DND-41 (cell line): ENCODE measurements at regions not wholly inside any gene's neighbourhood (a gene's known extent, or its start where the extent isn't known, plus 50 kb on each side); places are given as distances from the start of the nearest gene placed in this dataset.

ENCODE experiments used
- ATAC-seq: fragments of 200-7000 bp; cut with Tn5 transposase; 3 replicates; pipeline ENCODE4 v1.9.1; 2021; ENCODE audit warnings: low read depth; ENCODE audit not compliant: insufficient read depth
- DNase-seq: peaks from one replicate; pipeline ENCODE4 v3.0.0-alpha.2; 2020
- H2AFZ ChIP-seq: 2 replicates; pipeline ENCODE4 v1.6.0; 2012; ENCODE audit warnings: low read depth, low read length
- H3K27ac ChIP-seq: 2 replicates; pipeline ENCODE4 v1.5.1; 2012; ENCODE audit warnings: low read length, inconsistent platforms
- H3K27me3 ChIP-seq: fragments of 200-600 bp; sonication (generic); 2 replicates; pipeline ENCODE4 v1.6.0; 2012; ENCODE audit warnings: low read length, mild to moderate bottlenecking, inconsistent platforms; ENCODE audit not compliant: insufficient read depth, poor library complexity
- H3K36me3 ChIP-seq: 2 replicates; pipeline ENCODE4 v1.5.1; 2012; ENCODE audit warnings: low read length, inconsistent platforms; ENCODE audit not compliant: insufficient read depth
- H3K4me1 ChIP-seq: 2 replicates; pipeline ENCODE4 v1.5.1; 2012; ENCODE audit warnings: mild to moderate bottlenecking, low read length; ENCODE audit not compliant: insufficient read depth
- H3K4me2 ChIP-seq: 2 replicates; pipeline ENCODE4 v1.6.0; 2012; ENCODE audit warnings: mild to moderate bottlenecking, moderate library complexity, low read length, inconsistent platforms; ENCODE audit not compliant: insufficient read depth
- H3K4me3 ChIP-seq, 2 experiments: fragments of 200-600 bp in 1 of 2; shearing (Covaris generic) in 1 of 2; 2 replicates each; pipeline ENCODE4 v1.5.1; 2012 to 2016; ENCODE audit warnings: inconsistent platforms in 2 of 2, low read length in 2 of 2, mild to moderate bottlenecking in 2 of 2, low read depth in 1 of 2, moderate library complexity in 1 of 2
- H3K79me2 ChIP-seq: 2 replicates; pipeline ENCODE4 v1.6.0; 2012; ENCODE audit warnings: low read length, inconsistent platforms; ENCODE audit not compliant: insufficient read depth
- H3K9ac ChIP-seq: 2 replicates; pipeline ENCODE4 v1.6.0; 2012; ENCODE audit warnings: low read depth, mild to moderate bottlenecking, inconsistent platforms, low read length, moderate library complexity
- H3K9me3 ChIP-seq: 2 replicates; pipeline ENCODE4 v1.5.1; 2012; ENCODE audit warnings: low read length, moderate library complexity, mild to moderate bottlenecking, inconsistent platforms; ENCODE audit not compliant: insufficient read depth, severe bottlenecking
- H4K20me1 ChIP-seq: 2 replicates; pipeline ENCODE4 v1.6.0; 2012; ENCODE audit warnings: low read length; ENCODE audit not compliant: insufficient read depth
- EZH2 ChIP-seq: IDR thresholded peaks from 3 replicates; pipeline ENCODE4 v1.6.1; 2012; ENCODE audit warnings: borderline replicate concordance, low read depth, mild to moderate bottlenecking, moderate library complexity, low read length, inconsistent platforms; ENCODE audit not compliant: severe bottlenecking
- TF ChIP-seq, protein P1 (sequence below): IDR thresholded peaks from 2 replicates; pipeline ENCODE4 v1.5.1; 2012; ENCODE audit warnings: borderline replicate concordance, low read length, moderate library complexity, mild to moderate bottlenecking; ENCODE audit not compliant: poor library complexity, severe bottlenecking; ENCODE audit errors: extremely low read depth

DNA sequence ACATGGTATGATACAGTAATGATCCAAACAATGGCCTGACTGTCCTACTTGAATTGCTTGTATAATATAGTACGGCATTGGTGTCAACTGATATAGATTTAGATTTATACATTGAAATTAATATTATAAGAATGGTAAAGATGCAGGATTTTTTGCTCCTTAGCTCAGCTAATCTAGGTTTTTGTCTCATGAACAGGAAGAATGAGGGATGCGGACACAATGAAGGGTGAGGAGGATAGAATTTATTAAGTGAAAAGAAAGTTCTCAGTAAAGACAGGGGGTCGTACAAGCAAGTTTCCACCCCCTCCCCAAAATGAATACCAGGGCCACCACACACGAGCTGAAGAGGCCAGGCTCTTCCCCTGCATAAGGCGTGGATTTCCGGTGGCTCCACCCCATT lies 96.1 kb downstream of the KCNA5 start:
- no peak for ATAC-seq
- Histone ChIP-seq H3K4me1 (no peaks in the 10 kb centered on the region), H3K27me3 (peaks cover 11% of the 10 kb centered on the region), H3K4me3 (no peak overlapping the region), H3K9ac (no peak overlapping the region), H3K79me2 (no peaks in the 10 kb centered on the region), H3K36me3 (no peaks in the 10 kb centered on the region), H2AFZ (no peak overlapping the region), H4K20me1 (no peaks in the 10 kb centered on the region), H3K27ac (no peak overlapping the region), H3K9me3 (peaks cover 5% of the 10 kb centered on the region), H3K4me2 (no peak overlapping the region)
- DNase-seq, result no peak
- TF ChIP-seq, protein P1, sequence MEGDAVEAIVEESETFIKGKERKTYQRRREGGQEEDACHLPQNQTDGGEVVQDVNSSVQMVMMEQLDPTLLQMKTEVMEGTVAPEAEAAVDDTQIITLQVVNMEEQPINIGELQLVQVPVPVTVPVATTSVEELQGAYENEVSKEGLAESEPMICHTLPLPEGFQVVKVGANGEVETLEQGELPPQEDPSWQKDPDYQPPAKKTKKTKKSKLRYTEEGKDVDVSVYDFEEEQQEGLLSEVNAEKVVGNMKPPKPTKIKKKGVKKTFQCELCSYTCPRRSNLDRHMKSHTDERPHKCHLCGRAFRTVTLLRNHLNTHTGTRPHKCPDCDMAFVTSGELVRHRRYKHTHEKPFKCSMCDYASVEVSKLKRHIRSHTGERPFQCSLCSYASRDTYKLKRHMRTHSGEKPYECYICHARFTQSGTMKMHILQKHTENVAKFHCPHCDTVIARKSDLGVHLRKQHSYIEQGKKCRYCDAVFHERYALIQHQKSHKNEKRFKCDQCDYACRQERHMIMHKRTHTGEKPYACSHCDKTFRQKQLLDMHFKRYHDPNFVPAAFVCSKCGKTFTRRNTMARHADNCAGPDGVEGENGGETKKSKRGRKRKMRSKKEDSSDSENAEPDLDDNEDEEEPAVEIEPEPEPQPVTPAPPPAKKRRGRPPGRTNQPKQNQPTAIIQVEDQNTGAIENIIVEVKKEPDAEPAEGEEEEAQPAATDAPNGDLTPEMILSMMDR, result no peak
- no peak for TF ChIP-seq EZH2

DNA sequence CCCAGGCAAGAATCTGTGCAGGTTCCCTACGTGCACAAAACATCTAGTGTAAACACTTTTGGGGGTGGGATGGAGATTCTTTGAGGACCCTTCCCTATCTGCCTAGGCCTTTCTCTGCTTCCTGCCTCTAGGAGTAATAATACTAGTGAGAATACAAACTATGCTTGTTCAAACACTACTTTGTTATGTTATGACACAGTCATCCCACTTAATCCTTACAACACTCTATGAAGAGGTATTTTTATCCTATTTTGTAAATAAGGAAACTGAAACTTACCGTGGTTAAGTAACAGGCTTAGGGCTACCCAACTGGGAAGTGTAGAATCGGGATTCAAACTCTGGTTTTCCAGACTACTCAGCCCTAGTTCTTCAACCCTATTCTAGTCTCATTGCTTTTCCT lies 96.5 kb downstream of the KCNA5 start:
- no peaks in the 10 kb centered on the region for H3K79me2 ChIP-seq
- H3K27me3 ChIP-seq, result peaks cover 9% of the 10 kb centered on the region
- H3K9me3 ChIP-seq, result peaks cover 5% of the 10 kb centered on the region
- no peaks in the 10 kb centered on the region for H3K36me3 ChIP-seq
- TF ChIP-seq, protein P1, result no peak
- TF ChIP-seq EZH2, result no peak
- no peak overlapping the region for H3K27ac ChIP-seq
- ATAC-seq, result no peak
- no peak overlapping the region for H2AFZ ChIP-seq
- H3K4me3 ChIP-seq, result no peak overlapping the region
- H4K20me1 ChIP-seq, result no peaks in the 10 kb centered on the region
- DNase-seq, result no peak
- no peaks in the 10 kb centered on the region for H3K4me1 ChIP-seq
- no peak overlapping the region for H3K9ac ChIP-seq
- H3K4me2 ChIP-seq, result no peak overlapping the region

DNA sequence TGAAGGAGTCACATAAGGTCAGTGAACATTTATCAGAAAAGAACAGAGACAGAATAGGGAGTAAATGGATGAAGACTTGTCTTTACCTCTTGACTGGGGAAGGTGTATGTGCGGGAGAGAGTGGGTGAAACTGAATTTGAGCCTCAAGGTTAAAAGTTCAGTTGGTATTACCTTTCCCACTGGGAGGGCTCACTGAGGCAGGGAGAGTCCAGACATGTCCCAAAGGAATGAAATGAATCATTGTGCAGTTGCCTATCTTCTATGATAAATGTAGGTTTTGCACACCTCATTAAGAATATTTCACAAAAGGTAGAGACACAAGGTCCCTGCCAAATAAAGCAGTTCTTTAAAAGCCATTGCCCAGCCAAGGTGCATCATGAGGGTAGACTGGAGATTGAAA lies 105.2 kb downstream of the KCNA5 start:
- Histone ChIP-seq H4K20me1 (no peaks in the 10 kb centered on the region), H3K36me3 (no peaks in the 10 kb centered on the region), H3K27ac (no peak overlapping the region), H3K79me2 (no peaks in the 10 kb centered on the region), H3K4me3 (no peak overlapping the region), H3K4me1 (no peaks in the 10 kb centered on the region), H3K27me3 (peaks cover 6% of the 10 kb centered on the region), H2AFZ (no peak overlapping the region), H3K9ac (no peak overlapping the region), H3K9me3 (no peaks in the 10 kb centered on the region), H3K4me2 (no peak overlapping the region)
- DNase-seq, result no peak
- TF ChIP-seq, protein P1, result no peak
- TF ChIP-seq EZH2, result no peak
- no peak for ATAC-seq

DNA sequence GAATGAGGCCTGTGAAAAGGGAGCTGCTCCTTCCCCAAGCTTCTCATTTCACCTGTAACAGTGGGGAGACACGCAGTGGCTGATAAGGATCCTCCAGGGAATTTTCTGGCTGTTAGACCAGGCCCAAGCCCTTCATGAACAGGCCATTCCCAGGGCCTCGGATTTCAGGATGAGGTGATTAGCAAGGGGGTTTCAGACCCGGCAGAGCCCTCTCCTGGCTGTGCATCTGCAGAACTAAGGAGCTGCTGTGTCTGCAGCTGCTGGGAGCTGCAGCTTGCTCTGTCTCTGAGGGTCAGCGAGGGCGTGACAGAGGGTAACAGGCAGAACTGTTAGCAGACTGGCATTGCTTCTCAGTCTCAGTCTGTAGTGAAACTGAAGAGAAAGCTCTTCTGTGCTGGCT lies 110.4 kb downstream of the KCNA5 start:
- peaks cover 24% of the 10 kb centered on the region for H3K27me3 ChIP-seq
- no peak overlapping the region for H2AFZ ChIP-seq
- no peak overlapping the region for H3K9ac ChIP-seq
- no peaks in the 10 kb centered on the region for H4K20me1 ChIP-seq
- H3K36me3 ChIP-seq, result no peaks in the 10 kb centered on the region
- no peaks in the 10 kb centered on the region for H3K79me2 ChIP-seq
- DNase-seq (no peak), ATAC-seq (no peak)
- no peaks in the 10 kb centered on the region for H3K9me3 ChIP-seq
- H3K4me1 ChIP-seq, result no peaks in the 10 kb centered on the region
- TF ChIP-seq, protein P1, result no peak
- TF ChIP-seq EZH2, result no peak
- H3K4me3 ChIP-seq, result no peak overlapping the region
- no peak overlapping the region for H3K27ac ChIP-seq
- H3K4me2 ChIP-seq, result no peak overlapping the region
